ENCODE measurements at regions not wholly inside any gene's neighbourhood (a gene's known extent, or its start where the extent isn't known, plus 50 kb on each side); places are given as distances from the start of the nearest gene placed in this dataset.

DNA sequence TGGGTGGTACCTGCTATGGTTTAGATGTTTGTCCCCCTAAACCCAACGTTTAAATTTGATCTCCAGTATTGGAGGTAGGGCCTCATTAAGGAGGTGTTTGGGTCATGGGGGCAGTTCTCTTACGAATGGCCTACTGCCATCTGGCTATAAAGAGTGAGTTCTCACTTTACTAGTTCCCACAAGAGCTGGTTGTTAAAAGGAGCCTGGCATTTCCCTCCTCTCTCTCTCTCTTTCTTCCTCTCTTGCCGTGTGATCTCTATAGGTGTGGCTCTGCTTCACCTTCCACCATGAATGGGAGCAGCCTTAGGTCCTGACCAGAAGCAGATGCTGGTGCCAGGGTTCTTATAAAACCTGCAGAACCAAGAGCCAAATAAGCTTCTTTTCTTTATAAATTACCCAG, 193.2 kb upstream of the CDH6 start:
- H3K4me3 ChIP-seq (ENCODE audit: low read depth, low read length) = no peak overlapping the region
- TF ChIP-seq, protein P1, sequence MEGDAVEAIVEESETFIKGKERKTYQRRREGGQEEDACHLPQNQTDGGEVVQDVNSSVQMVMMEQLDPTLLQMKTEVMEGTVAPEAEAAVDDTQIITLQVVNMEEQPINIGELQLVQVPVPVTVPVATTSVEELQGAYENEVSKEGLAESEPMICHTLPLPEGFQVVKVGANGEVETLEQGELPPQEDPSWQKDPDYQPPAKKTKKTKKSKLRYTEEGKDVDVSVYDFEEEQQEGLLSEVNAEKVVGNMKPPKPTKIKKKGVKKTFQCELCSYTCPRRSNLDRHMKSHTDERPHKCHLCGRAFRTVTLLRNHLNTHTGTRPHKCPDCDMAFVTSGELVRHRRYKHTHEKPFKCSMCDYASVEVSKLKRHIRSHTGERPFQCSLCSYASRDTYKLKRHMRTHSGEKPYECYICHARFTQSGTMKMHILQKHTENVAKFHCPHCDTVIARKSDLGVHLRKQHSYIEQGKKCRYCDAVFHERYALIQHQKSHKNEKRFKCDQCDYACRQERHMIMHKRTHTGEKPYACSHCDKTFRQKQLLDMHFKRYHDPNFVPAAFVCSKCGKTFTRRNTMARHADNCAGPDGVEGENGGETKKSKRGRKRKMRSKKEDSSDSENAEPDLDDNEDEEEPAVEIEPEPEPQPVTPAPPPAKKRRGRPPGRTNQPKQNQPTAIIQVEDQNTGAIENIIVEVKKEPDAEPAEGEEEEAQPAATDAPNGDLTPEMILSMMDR (IDR thresholded peaks at IDR 0.05; ENCODE audit: low read depth, low read length) = no peak

DNA sequence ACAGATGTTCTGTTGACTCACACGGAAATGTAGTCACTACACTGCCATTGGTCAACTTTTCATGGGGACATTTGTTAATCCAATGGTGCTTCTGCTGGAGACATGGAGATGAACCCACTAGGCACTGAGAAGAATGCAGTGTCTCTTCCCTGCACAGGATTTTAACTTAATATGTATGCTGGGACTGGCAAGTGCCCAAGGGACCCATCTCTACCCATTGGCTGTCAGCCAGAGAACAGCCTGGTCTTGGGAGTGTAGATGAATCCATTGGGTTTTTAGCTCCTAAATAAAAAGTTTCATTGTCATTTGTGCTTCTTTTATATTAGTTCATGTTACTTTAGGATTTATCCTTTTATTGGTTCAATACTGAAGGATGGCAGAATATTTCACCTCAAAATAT, 195.8 kb upstream of the CDH6 start:
- TF ChIP-seq, protein P1 (IDR thresholded peaks at IDR 0.05; ENCODE audit: low read depth, low read length) = no peak
- no peak overlapping the region for H3K4me3 ChIP-seq (ENCODE audit: low read depth, low read length)

DNA sequence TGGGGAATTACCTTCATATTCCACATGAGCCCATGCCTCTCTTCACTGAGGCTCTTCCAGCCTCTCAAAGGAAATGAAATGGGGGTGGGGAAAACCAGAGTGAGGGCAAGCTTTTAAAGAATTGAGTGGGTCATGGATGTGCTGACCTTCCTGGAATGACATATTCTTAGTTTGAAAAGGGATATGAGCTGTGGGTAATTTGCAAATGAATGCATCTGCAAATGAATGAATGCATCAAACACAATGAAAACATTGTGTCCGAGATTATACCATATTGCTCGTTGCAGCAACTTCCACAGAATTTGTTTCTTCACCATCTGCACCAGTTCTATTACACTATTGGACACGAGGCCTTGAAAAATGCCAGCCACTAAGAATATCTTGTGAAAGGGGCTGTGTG, 198.6 kb upstream of the CDH6 start:
- H3K4me3 ChIP-seq (ENCODE audit: low read depth, low read length) = no peak overlapping the region
- TF ChIP-seq, protein P1 (IDR thresholded peaks at IDR 0.05; ENCODE audit: low read depth, low read length) = no peak

DNA sequence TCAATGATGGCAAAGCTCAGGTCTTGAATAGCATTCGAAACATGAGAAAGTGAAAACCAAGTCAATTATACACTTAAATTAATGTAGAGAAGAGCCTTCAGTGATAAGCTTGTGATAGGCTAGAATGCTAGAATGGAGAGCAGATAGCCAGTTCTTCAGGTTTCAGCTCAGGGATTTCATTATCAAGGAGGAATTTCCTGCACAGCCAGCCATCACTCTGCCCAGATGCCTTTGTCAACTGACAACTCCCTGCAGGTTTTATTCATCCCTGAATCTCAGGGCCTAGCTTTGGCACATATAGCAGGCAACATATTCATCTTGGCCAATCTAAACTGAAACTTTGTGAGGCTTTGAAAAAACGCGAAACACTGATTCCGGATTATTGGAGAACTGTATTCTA, 199.3 kb upstream of the CDH6 start:
- no peak overlapping the region for H3K4me3 ChIP-seq (ENCODE audit: low read depth, low read length)
- TF ChIP-seq, protein P1 (IDR thresholded peaks at IDR 0.05; ENCODE audit: low read depth, low read length) = no peak

DNA sequence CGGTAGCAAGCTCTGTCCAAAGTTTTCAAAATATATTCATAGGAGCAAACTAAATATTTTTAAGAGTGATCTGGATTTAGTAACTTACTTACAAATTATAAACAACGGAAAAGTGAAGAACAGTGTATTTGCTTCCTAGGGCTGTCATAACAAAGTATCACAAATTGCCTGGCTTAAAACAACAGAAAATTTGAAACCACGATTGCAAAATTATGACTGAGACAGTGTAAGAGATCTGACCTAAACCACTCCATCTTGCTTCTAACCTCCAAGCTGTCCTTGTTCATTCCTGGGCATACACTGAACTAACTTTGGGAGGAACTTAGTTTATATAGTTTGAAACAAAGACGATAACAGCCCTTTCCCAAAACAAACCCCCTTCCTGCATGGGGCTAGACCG, 202.0 kb upstream of the CDH6 start:
- TF ChIP-seq, protein P1 (IDR thresholded peaks at IDR 0.05; ENCODE audit: low read depth, low read length) = no peak
- H3K4me3 ChIP-seq (ENCODE audit: low read depth, low read length) = no peak overlapping the region

DNA sequence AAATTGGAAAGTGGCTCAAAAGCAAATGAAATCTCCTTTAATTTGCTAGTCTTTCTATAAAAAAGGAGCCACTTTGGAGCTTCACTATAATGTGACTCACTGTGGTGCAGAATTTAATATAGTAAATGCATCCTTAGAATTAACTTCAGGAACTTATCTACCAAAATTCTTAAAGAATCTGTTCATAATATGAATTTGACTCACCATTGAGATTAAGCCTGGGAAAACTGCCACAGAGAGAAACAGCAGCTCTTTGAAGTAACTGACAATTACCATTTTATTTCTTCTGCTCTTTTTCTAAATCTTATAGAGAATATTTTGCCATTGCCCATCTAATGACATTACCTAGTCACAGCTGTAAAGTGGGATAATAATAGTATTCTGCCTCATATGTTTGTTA, 211.9 kb upstream of the CDH6 start:
- TF ChIP-seq, protein P1 (IDR thresholded peaks at IDR 0.05; ENCODE audit: low read depth, low read length) = no peak
- no peak overlapping the region for H3K4me3 ChIP-seq (ENCODE audit: low read depth, low read length)

DNA sequence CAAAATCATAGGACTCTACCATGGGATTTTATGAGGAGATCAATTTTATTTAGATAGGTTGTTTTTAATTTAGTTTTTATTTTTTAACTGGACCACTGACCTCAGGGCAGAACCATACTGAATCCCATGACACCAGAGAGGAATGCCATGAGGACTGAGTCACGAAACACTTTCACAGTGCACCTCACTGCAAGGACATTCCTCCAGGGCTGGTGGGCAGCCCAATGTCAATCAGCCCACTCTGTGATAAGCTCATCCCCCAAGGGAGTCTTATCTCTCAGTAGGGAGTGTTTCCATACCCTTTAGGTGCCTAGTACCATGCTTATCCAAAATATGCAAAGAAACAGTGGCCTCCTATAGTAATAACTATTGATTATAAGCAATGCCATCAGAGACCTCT, 224.5 kb upstream of the CDH6 start:
- no peak overlapping the region for H3K4me3 ChIP-seq (ENCODE audit: low read depth, low read length)
- TF ChIP-seq, protein P1 (IDR thresholded peaks at IDR 0.05; ENCODE audit: low read depth, low read length) = no peak

Data from WI38 (cell line).